H1 (cell line): ENCODE measurements at regions not wholly inside any gene's neighbourhood (a gene's known extent, or its start where the extent isn't known, plus 50 kb on each side); places are given as distances from the start of the nearest gene placed in this dataset.

Experiments
- NANOG ChIP-seq: IDR thresholded peaks from 2 replicates; pipeline ENCODE4 v1.6.1; 2011; ENCODE audit warnings: low read length, low read depth, mild to moderate bottlenecking, inconsistent platforms; ENCODE audit not compliant: insufficient read depth, poor library complexity, severe bottlenecking
- RFX5 ChIP-seq: IDR thresholded peaks from 2 replicates; pipeline ENCODE4 v1.6.1; 2011; ENCODE audit warnings: low read depth, low read length, improper control_type of control experiment, borderline replicate concordance
- SAP30 ChIP-seq: fragments of 300-600 bp; sonication (generic); IDR thresholded peaks from 2 replicates; pipeline ENCODE4 v1.7.1; 2012; ENCODE audit warnings: low read length, moderate library complexity, mild to moderate bottlenecking, inconsistent platforms; ENCODE audit not compliant: insufficient read depth, insufficient replicate concordance
- TCF12 ChIP-seq: IDR thresholded peaks from 2 replicates; pipeline ENCODE4 v1.6.1; 2011; ENCODE audit warnings: low read depth, mild to moderate bottlenecking, low read length

DNA sequence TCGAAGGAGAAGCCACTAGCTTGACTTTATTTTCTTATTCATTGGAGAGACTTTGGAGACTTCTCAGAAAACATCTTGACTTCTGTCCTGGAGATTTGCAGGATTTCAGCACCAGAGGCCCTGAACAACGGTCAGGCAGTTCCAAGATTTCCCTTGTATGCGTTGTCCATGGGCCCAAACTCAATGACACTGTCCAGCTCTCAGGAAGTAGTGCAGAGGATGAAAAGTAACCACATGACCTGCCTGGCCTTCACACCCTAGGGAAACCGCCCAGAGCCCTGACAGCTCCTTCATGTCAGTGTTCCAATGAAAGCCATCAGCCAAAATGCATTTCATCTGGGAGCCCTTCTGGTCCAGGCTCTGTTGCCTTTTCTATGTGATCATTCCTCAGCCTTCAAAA, 214.1 kb downstream of the BLID start (continued):
- TF ChIP-seq SAP30 (no peak), NANOG (no peak), RFX5 (no peak), TCF12 (no peak)
- TF ChIP-seq, all 59 proteins: peak for 0
